HepG2 (cell line): ENCODE measurements at regions not wholly inside any gene's neighbourhood (a gene's known extent, or its start where the extent isn't known, plus 50 kb on each side); places are given as distances from the start of the nearest gene placed in this dataset.

Experiments used
- FOXA3 ChIP-seq: IDR thresholded peaks from 2 replicates; pipeline ENCODE4 v1.6.1; 2016; ENCODE audit warnings: missing genetic modification reagents, missing compliant biosample characterization
- NFE2 ChIP-seq: sonication (generic); formaldehyde crosslinking; IDR thresholded peaks from 2 replicates; pipeline ENCODE4 v1.4.0; 2020; ENCODE audit warnings: missing genetic modification reagents
- PHF5A ChIP-seq: IDR thresholded peaks from one replicate; pipeline ENCODE4 v1.6.1; 2018; ENCODE audit warnings: low read depth, missing genetic modification reagents; ENCODE audit not compliant: unreplicated experiment
- TBL1XR1 ChIP-seq: fragments of 150-350 bp; IDR thresholded peaks from 2 replicates; pipeline ENCODE4 v1.6.1; 2014; ENCODE audit warnings: borderline replicate concordance, low read length; ENCODE audit not compliant: partially characterized antibody
- WIZ ChIP-seq: sonication (generic); formaldehyde crosslinking; IDR thresholded peaks from 2 replicates; pipeline ENCODE4 v1.5.1; 2020; ENCODE audit warnings: mild to moderate bottlenecking, missing genetic modification reagents
- ZFX ChIP-seq: sonication (generic); formaldehyde crosslinking; IDR thresholded peaks from 2 replicates; pipeline ENCODE4 v1.4.0; 2020; ENCODE audit warnings: mild to moderate bottlenecking, low read depth, missing genetic modification reagents, moderate library complexity
- ZNF12 ChIP-seq: sonication (generic); formaldehyde crosslinking; IDR thresholded peaks from 2 replicates; pipeline ENCODE4 v1.5.0; 2020; ENCODE audit warnings: missing genetic modification reagents
- ZNF207 ChIP-seq: fragments of 450-650 bp; IDR thresholded peaks from 2 replicates; pipeline ENCODE4 v1.6.1; 2016; ENCODE audit warnings: antibody characterized with exemption, borderline replicate concordance
- ZNF230 ChIP-seq: sonication (generic); formaldehyde crosslinking; IDR thresholded peaks from 2 replicates; pipeline ENCODE4 v1.4.0; 2020; ENCODE audit warnings: mild to moderate bottlenecking, missing genetic modification reagents
- ZNF343 ChIP-seq: sonication (generic); formaldehyde crosslinking; IDR thresholded peaks from 2 replicates; pipeline ENCODE4 v1.4.0; 2020; ENCODE audit warnings: mild to moderate bottlenecking, missing genetic modification reagents
- ZNF354B ChIP-seq: sonication (generic); formaldehyde crosslinking; IDR thresholded peaks from 2 replicates; pipeline ENCODE4 v1.8.0; 2022; ENCODE audit warnings: mild to moderate bottlenecking, missing genetic modification reagents
- ZNF558 ChIP-seq: sonication (generic); formaldehyde crosslinking; IDR thresholded peaks from 2 replicates; pipeline ENCODE4 v1.9.0; 2022; ENCODE audit warnings: mild to moderate bottlenecking, missing genetic modification reagents, borderline replicate concordance
- TF ChIP-seq, protein P1 (sequence below): sonication (generic); formaldehyde crosslinking; IDR thresholded peaks from 2 replicates; pipeline ENCODE4 v1.4.0; 2020; ENCODE audit warnings: low read depth, mild to moderate bottlenecking, missing genetic modification reagents
- TF ChIP-seq, protein P2 (sequence below): sonication (generic); formaldehyde crosslinking; IDR thresholded peaks from 2 replicates; pipeline ENCODE4 v1.4.0; 2020; ENCODE audit warnings: missing genetic modification reagents, borderline replicate concordance
- TF ChIP-seq, protein P3 (sequence below): IDR thresholded peaks from 2 replicates; pipeline ENCODE4 v1.6.1; 2016; ENCODE audit warnings: control low read depth
- TF ChIP-seq, protein P4 (sequence below), 2 experiments: IDR thresholded peaks; 2 replicates each; pipeline ENCODE4 v1.6.1; 2011 to 2012; ENCODE audit warnings: low read length in 2 of 2, borderline replicate concordance in 1 of 2, low read depth in 1 of 2, mild to moderate bottlenecking in 1 of 2, moderate library complexity in 1 of 2
- TF ChIP-seq, protein P5 (sequence below): sonication (generic); formaldehyde crosslinking; IDR thresholded peaks from 2 replicates; pipeline ENCODE4 v1.5.0; 2020; ENCODE audit warnings: mild to moderate bottlenecking, missing genetic modification reagents, borderline replicate concordance

DNA sequence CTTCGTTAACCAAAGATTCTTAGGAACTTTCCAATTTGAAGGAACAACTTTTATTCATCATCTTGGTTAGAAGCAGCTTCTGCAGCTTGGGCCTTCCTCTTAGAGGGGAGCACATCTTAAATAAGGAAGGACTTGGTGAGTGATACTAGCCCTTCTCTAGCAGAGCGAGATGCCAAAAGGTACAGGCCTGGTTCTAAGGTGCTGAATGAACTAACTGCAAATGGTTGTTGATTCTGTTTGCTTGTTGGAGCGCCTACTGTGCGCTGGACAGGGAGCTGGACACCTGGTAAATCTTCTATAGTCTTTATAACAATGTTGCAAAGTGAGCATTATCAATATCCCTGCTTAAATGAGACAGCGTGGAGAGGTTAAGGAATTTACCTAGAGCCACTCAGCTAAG lies 127.1 kb downstream of the MYCN start (continued):
- TF ChIP-seq, protein P1, sequence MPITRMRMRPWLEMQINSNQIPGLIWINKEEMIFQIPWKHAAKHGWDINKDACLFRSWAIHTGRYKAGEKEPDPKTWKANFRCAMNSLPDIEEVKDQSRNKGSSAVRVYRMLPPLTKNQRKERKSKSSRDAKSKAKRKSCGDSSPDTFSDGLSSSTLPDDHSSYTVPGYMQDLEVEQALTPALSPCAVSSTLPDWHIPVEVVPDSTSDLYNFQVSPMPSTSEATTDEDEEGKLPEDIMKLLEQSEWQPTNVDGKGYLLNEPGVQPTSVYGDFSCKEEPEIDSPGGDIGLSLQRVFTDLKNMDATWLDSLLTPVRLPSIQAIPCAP (CRISPR knock-in tag): no peak
- TF ChIP-seq PHF5A (CRISPR knock-in tag) (no peak), WIZ (CRISPR knock-in tag) (no peak), TBL1XR1 (no peak), NFE2 (CRISPR knock-in tag) (no peak), ZFX (CRISPR knock-in tag) (no peak), ZNF343 (CRISPR knock-in tag) (0 out of 2 replicates have a peak, but pooled peaks have one; percentile 15), ZNF230 (no peak), ZNF558 (no peak), ZNF354B (CRISPR knock-in tag) (no peak), FOXA3 (no peak), ZNF12 (CRISPR knock-in tag) (peak; percentile 55; the same call in 1 of the 2 replicates), ZNF207 (no peak)
- TF ChIP-seq, protein P2, sequence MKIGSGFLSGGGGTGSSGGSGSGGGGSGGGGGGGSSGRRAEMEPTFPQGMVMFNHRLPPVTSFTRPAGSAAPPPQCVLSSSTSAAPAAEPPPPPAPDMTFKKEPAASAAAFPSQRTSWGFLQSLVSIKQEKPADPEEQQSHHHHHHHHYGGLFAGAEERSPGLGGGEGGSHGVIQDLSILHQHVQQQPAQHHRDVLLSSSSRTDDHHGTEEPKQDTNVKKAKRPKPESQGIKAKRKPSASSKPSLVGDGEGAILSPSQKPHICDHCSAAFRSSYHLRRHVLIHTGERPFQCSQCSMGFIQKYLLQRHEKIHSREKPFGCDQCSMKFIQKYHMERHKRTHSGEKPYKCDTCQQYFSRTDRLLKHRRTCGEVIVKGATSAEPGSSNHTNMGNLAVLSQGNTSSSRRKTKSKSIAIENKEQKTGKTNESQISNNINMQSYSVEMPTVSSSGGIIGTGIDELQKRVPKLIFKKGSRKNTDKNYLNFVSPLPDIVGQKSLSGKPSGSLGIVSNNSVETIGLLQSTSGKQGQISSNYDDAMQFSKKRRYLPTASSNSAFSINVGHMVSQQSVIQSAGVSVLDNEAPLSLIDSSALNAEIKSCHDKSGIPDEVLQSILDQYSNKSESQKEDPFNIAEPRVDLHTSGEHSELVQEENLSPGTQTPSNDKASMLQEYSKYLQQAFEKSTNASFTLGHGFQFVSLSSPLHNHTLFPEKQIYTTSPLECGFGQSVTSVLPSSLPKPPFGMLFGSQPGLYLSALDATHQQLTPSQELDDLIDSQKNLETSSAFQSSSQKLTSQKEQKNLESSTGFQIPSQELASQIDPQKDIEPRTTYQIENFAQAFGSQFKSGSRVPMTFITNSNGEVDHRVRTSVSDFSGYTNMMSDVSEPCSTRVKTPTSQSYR (CRISPR knock-in tag): no peak
- TF ChIP-seq, protein P3, sequence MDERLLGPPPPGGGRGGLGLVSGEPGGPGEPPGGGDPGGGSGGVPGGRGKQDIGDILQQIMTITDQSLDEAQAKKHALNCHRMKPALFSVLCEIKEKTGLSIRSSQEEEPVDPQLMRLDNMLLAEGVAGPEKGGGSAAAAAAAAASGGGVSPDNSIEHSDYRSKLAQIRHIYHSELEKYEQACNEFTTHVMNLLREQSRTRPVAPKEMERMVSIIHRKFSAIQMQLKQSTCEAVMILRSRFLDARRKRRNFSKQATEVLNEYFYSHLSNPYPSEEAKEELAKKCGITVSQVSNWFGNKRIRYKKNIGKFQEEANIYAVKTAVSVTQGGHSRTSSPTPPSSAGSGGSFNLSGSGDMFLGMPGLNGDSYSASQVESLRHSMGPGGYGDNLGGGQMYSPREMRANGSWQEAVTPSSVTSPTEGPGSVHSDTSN (CRISPR knock-in tag): no peak
- TF ChIP-seq, protein P4, sequence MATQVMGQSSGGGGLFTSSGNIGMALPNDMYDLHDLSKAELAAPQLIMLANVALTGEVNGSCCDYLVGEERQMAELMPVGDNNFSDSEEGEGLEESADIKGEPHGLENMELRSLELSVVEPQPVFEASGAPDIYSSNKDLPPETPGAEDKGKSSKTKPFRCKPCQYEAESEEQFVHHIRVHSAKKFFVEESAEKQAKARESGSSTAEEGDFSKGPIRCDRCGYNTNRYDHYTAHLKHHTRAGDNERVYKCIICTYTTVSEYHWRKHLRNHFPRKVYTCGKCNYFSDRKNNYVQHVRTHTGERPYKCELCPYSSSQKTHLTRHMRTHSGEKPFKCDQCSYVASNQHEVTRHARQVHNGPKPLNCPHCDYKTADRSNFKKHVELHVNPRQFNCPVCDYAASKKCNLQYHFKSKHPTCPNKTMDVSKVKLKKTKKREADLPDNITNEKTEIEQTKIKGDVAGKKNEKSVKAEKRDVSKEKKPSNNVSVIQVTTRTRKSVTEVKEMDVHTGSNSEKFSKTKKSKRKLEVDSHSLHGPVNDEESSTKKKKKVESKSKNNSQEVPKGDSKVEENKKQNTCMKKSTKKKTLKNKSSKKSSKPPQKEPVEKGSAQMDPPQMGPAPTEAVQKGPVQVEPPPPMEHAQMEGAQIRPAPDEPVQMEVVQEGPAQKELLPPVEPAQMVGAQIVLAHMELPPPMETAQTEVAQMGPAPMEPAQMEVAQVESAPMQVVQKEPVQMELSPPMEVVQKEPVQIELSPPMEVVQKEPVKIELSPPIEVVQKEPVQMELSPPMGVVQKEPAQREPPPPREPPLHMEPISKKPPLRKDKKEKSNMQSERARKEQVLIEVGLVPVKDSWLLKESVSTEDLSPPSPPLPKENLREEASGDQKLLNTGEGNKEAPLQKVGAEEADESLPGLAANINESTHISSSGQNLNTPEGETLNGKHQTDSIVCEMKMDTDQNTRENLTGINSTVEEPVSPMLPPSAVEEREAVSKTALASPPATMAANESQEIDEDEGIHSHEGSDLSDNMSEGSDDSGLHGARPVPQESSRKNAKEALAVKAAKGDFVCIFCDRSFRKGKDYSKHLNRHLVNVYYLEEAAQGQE (IDR thresholded peaks at IDR 0.05; ENCODE audit: borderline replicate concordance in 1 of 2, low read depth in 1 of 2, low read length in 2 of 2): no peak
- TF ChIP-seq, protein P5, sequence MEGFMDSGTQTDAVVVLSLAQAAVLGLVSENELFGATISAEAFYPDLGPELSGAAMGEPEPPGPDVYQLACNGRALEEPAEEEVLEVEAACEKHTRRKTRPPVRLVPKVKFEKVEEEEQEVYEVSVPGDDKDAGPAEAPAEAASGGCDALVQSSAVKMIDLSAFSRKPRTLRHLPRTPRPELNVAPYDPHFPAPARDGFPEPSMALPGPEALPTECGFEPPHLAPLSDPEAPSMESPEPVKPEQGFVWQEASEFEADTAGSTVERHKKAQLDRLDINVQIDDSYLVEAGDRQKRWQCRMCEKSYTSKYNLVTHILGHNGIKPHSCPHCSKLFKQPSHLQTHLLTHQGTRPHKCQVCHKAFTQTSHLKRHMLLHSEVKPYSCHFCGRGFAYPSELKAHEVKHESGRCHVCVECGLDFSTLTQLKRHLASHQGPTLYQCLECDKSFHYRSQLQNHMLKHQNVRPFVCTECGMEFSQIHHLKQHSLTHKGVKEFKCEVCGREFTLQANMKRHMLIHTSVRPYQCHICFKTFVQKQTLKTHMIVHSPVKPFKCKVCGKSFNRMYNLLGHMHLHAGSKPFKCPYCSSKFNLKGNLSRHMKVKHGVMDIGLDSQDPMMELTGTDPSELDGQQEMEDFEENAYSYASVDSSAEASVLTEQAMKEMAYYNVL (CRISPR knock-in tag): 0 out of 2 replicates have a peak, but pooled peaks have one; percentile 50
